A549 (cell line): ENCODE measurements at regions not wholly inside any gene's neighbourhood (a gene's known extent, or its start where the extent isn't known, plus 50 kb on each side); places are given as distances from the start of the nearest gene placed in this dataset.
"Not testable (repeated sequence)": the region's sequence is repeated elsewhere in the genome, so short reads cannot be mapped to it uniquely, and the experiment has no call there.

Experiments used
- ATAC-seq, 2 experiments: fragments of 200-7000 bp in 1 of 2; fragments of >200 bp in 1 of 2; cut with Nextera tagmentation in 1 of 2; cut with Tn5 transposase in 1 of 2; 3 replicates each; pipeline versions ENCODE4 v1.8.0 to v1.9.1; 2018 to 2020; ENCODE audit warnings: mild to moderate bottlenecking in 1 of 2, moderate library complexity in 1 of 2
- CTCF ChIA-PET: fragments of 300-600 bp; sonication (Branson Sonifier 250); formaldehyde crosslinking; extraction: SDS; loops from one replicate; lab custom pipeline; 2021; ENCODE audit warnings: antibody characterized with exemption, inconsistent platforms; lab: Yijun Ruan, JAX
- POLR2A ChIA-PET: fragments of 350-600 bp; formaldehyde crosslinking; extraction: SDS; loops from one replicate; lab custom pipeline; 2021; ENCODE audit warnings: antibody characterized with exemption, inconsistent platforms; lab: Yijun Ruan, JAX
- DNase-seq, 2 experiments: peaks; one replicate each; pipeline versions ENCODE4 v3.0.0 to v3.0.0-alpha.2; 2011 to 2016; ENCODE audit warnings: low read depth in 1 of 2, low spot score in 1 of 2
- FAIRE-seq: peaks from 2 replicates; lab custom pipeline; 2011; peaks lifted over from hg19 to GRCh38; lab: Jason Lieb, UNC
- H3K27ac ChIP-seq, 2 experiments: fragments of >200 bp; sonication (Bioruptor Twin); formaldehyde crosslinking; 3 replicates each; pipeline ENCODE4 v1.5.1; 2016 to 2017
- H3K4me1 ChIP-seq: fragments of >200 bp; sonication (Bioruptor Twin); formaldehyde crosslinking; 3 replicates; pipeline ENCODE4 v1.6.1; 2016
- H3K4me2 ChIP-seq: fragments of >200 bp; sonication (Bioruptor Twin); formaldehyde crosslinking; 3 replicates; pipeline ENCODE4 v1.6.1; 2016
- H3K4me3 ChIP-seq: fragments of >200 bp; sonication (Bioruptor Twin); formaldehyde crosslinking; 3 replicates; pipeline ENCODE4 v1.5.1; 2016
- H3K9me3 ChIP-seq: fragments of >200 bp; sonication (Bioruptor Twin); formaldehyde crosslinking; 3 replicates; pipeline ENCODE4 v1.6.1; 2016
- ATOH8 ChIP-seq: fragments of 250-450 bp; sonication (Bioruptor Pico); IDR thresholded peaks from 2 replicates; pipeline ENCODE4 v1.5.0; 2020; ENCODE audit warnings: low read depth, mild to moderate bottlenecking, moderate library complexity
- CBX2 ChIP-seq: fragments of 200-600 bp; sonication (generic); IDR thresholded peaks from 2 replicates; pipeline ENCODE4 v1.6.1; 2016; ENCODE audit warnings: low read depth, mild to moderate bottlenecking, borderline replicate concordance
- EHF ChIP-seq: fragments of 250-450 bp; sonication (Bioruptor Pico); IDR thresholded peaks from 2 replicates; pipeline ENCODE4 v1.5.0; 2020; ENCODE audit warnings: mild to moderate bottlenecking
- EHMT2 ChIP-seq: fragments of 200-600 bp; sonication (generic); IDR thresholded peaks from 2 replicates; pipeline ENCODE4 v1.6.1; 2016; ENCODE audit warnings: antibody characterized with exemption, low read depth, mild to moderate bottlenecking, moderate library complexity
- HEYL ChIP-seq: fragments of 250-450 bp; sonication (Bioruptor Pico); IDR thresholded peaks from 2 replicates; pipeline ENCODE4 v1.8.0; 2021; ENCODE audit warnings: mild to moderate bottlenecking, moderate library complexity
- HOXB5 ChIP-seq: fragments of 250-450 bp; sonication (Bioruptor Pico); IDR thresholded peaks from 2 replicates; pipeline ENCODE4 v1.5.0; 2020; ENCODE audit warnings: mild to moderate bottlenecking, moderate library complexity
- JUNB ChIP-seq: fragments of >200 bp; sonication (Bioruptor Twin); formaldehyde crosslinking; IDR thresholded peaks from 2 replicates; pipeline ENCODE4 v1.6.1; 2016
- KDM1A ChIP-seq: fragments of 200-600 bp; sonication (generic); IDR thresholded peaks from 2 replicates; pipeline ENCODE4 v1.6.1; 2016; ENCODE audit warnings: low read depth, mild to moderate bottlenecking
- MAZ ChIP-seq: fragments of 150-350 bp; IDR thresholded peaks from 2 replicates; pipeline ENCODE4 v1.6.1; 2014; ENCODE audit warnings: antibody characterized with exemption, low read depth, low read length, borderline replicate concordance
- PHF8 ChIP-seq: fragments of 200-600 bp; sonication (generic); IDR thresholded peaks from 2 replicates; pipeline ENCODE4 v1.6.1; 2016; ENCODE audit warnings: low read depth, mild to moderate bottlenecking, antibody characterized with exemption, moderate library complexity, borderline replicate concordance
- RNF2 ChIP-seq: fragments of 200-600 bp; sonication (generic); IDR thresholded peaks from 2 replicates; pipeline ENCODE4 v1.6.1; 2016; ENCODE audit warnings: low read depth, mild to moderate bottlenecking, antibody characterized with exemption, moderate library complexity, borderline replicate concordance
- TFCP2L1 ChIP-seq: fragments of 250-450 bp; sonication (Bioruptor Pico); IDR thresholded peaks from 2 replicates; pipeline ENCODE4 v1.5.0; 2021; ENCODE audit warnings: mild to moderate bottlenecking
- WGBS: methylation state at CpG from one replicate; pipeline ENCODE4 v1.1.6; 2017; ENCODE audit errors: missing lambda C conversion rate; 5-methylcytosine and 5-hydroxymethylcytosine counted together
- TF ChIP-seq, protein P1 (sequence below): fragments of 250-450 bp; sonication (Bioruptor Pico); IDR thresholded peaks from 2 replicates; pipeline ENCODE4 v1.5.0; 2021; ENCODE audit warnings: mild to moderate bottlenecking, moderate library complexity, borderline replicate concordance
- TF ChIP-seq, protein P2 (sequence below): fragments of >200 bp; sonication (Bioruptor Twin); formaldehyde crosslinking; IDR thresholded peaks from 3 replicates; pipeline ENCODE4 v1.5.1; 2016
- TF ChIP-seq, protein P3 (sequence below): IDR thresholded peaks from 2 replicates; pipeline ENCODE4 v1.6.1; 2012
- TF ChIP-seq, protein P4 (sequence below): IDR thresholded peaks from 2 replicates; pipeline ENCODE4 v1.6.1; 2012

GRCh38 chrX:101785142-101785541, 125.5 kb upstream of the ARMCX2 start:
- Histone ChIP-seq H3K27ac (no peak overlapping the region), H3K4me2 (no peak overlapping the region), H3K9me3 (no peaks in the 10 kb centered on the region), H3K4me3 (no peak overlapping the region), H3K4me1 (no peaks in the 10 kb centered on the region)
- ChIA-PET POLR2A (no interaction called here), CTCF (no interaction called here)
- TF ChIP-seq RNF2 (no peak), EHMT2 (no peak), MAZ (no peak), HEYL (CRISPR knock-in tag) (no peak), JUNB (no peak), KDM1A (no peak), EHF (no peak)
- TF ChIP-seq, protein P1, sequence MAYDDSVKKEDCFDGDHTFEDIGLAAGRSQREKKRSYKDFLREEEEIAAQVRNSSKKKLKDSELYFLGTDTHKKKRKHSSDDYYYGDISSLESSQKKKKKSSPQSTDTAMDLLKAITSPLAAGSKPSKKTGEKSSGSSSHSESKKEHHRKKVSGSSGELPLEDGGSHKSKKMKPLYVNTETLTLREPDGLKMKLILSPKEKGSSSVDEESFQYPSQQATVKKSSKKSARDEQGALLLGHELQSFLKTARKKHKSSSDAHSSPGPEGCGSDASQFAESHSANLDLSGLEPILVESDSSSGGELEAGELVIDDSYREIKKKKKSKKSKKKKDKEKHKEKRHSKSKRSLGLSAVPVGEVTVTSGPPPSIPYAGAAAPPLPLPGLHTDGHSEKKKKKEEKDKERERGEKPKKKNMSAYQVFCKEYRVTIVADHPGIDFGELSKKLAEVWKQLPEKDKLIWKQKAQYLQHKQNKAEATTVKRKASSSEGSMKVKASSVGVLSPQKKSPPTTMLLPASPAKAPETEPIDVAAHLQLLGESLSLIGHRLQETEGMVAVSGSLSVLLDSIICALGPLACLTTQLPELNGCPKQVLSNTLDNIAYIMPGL (CRISPR knock-in tag) = no peak
- no peak for DNase-seq
- ATAC-seq = no peak
- no peak for FAIRE-seq
- 4% methylated on average over 1 of the region's 1 CpG for WGBS

DNA sequence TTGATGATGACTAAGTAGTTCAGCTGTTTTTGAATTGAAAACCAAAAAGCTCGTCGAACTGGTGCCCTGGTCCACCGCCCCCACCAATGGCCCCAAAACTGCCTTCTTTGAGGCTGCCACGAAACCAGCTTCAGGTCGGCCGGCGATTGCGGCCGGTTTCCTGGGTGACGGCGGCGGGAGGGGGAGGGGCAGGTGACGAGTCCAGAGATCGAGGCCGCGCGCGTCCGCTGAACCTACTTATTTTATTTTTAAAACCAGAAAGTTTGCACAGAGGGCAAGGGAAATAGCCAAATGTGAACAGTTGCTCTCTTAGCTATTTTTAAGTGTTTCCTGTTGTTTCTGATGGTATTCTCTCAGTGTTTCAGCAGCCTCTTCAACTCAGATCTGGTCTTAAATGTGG, 120.8 kb upstream of the ARMCX2 start:
- peak in 1 of 2 experiments; percentile 59; a peak in 2 of 6 replicates for ATAC-seq
- CTCF ChIA-PET = not testable (repeated sequence)

GRCh38 chrX:101774340-101774739, 114.7 kb upstream of the ARMCX2 start:
- Histone ChIP-seq H3K4me1 (no peaks in the 10 kb centered on the region), H3K27ac (no peak overlapping the region), H3K9me3 (no peaks in the 10 kb centered on the region), H3K4me3 (no peak overlapping the region), H3K4me2 (no peak overlapping the region)
- no CpG with 5 or more reads among the region's 1 CpG for WGBS
- FAIRE-seq = no peak
- TF ChIP-seq ATOH8 (CRISPR knock-in tag) (no peak), CBX2 (no peak), HEYL (CRISPR knock-in tag) (no peak)
- ATAC-seq = no peak
- no peak for DNase-seq
- CTCF ChIA-PET = interaction anchor here (1.5 kb wide), 1 partner anchor 17 kb away, joined by 4 read pairs; no protein-coding TSS in a partner anchor
- POLR2A ChIA-PET = no interaction called here

More for the DNA sequence above, 120.8 kb upstream of the ARMCX2 start:
- H3K4me1 ChIP-seq, H3K4me3 ChIP-seq, DNase-seq, FAIRE-seq, POLR2A ChIA-PET, H3K4me2 ChIP-seq, H3K9me3 ChIP-seq, H3K27ac ChIP-seq: not testable (repeated sequence)
- 74% methylated on average over 19 of the region's 19 CpGs for WGBS

GRCh38 chrX:101764538-101764937, 104.9 kb upstream of the ARMCX2 start:
- 22% methylated on average over 4 of the region's 4 CpGs for WGBS
- TF ChIP-seq HOXB5 (CRISPR knock-in tag) (no peak), ATOH8 (CRISPR knock-in tag) (no peak), EHMT2 (no peak), PHF8 (no peak), JUNB (no peak), KDM1A (no peak), EHF (no peak), TFCP2L1 (CRISPR knock-in tag) (no peak)
- TF ChIP-seq, protein P2, sequence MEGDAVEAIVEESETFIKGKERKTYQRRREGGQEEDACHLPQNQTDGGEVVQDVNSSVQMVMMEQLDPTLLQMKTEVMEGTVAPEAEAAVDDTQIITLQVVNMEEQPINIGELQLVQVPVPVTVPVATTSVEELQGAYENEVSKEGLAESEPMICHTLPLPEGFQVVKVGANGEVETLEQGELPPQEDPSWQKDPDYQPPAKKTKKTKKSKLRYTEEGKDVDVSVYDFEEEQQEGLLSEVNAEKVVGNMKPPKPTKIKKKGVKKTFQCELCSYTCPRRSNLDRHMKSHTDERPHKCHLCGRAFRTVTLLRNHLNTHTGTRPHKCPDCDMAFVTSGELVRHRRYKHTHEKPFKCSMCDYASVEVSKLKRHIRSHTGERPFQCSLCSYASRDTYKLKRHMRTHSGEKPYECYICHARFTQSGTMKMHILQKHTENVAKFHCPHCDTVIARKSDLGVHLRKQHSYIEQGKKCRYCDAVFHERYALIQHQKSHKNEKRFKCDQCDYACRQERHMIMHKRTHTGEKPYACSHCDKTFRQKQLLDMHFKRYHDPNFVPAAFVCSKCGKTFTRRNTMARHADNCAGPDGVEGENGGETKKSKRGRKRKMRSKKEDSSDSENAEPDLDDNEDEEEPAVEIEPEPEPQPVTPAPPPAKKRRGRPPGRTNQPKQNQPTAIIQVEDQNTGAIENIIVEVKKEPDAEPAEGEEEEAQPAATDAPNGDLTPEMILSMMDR = no peak
- TF ChIP-seq, protein P3, sequence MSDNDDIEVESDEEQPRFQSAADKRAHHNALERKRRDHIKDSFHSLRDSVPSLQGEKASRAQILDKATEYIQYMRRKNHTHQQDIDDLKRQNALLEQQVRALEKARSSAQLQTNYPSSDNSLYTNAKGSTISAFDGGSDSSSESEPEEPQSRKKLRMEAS = no peak
- TF ChIP-seq, protein P1 (CRISPR knock-in tag) = no peak
- TF ChIP-seq, protein P4, sequence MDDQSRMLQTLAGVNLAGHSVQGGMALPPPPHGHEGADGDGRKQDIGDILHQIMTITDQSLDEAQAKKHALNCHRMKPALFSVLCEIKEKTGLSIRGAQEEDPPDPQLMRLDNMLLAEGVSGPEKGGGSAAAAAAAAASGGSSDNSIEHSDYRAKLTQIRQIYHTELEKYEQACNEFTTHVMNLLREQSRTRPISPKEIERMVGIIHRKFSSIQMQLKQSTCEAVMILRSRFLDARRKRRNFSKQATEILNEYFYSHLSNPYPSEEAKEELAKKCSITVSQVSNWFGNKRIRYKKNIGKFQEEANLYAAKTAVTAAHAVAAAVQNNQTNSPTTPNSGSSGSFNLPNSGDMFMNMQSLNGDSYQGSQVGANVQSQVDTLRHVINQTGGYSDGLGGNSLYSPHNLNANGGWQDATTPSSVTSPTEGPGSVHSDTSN = no peak

More at GRCh38 chrX:101764538-101764937, 104.9 kb upstream of the ARMCX2 start:
- DNase-seq (no peak), ATAC-seq (no peak), FAIRE-seq (no peak)
- Histone ChIP-seq H3K9me3 (no peaks in the 10 kb centered on the region), H3K4me1 (no peaks in the 10 kb centered on the region), H3K4me3 (no peak overlapping the region), H3K27ac (no peak overlapping the region), H3K4me2 (no peak overlapping the region)
- CTCF ChIA-PET = interaction anchor here (0.5 kb wide), 1 partner anchor 1937 kb away, joined by 3 read pairs; no protein-coding TSS in a partner anchor
- POLR2A ChIA-PET = no interaction called here
